ENCODE measurements at regions not wholly inside any gene's neighbourhood (a gene's known extent, or its start where the extent isn't known, plus 50 kb on each side); places are given as distances from the start of the nearest gene placed in this dataset.

DNA sequence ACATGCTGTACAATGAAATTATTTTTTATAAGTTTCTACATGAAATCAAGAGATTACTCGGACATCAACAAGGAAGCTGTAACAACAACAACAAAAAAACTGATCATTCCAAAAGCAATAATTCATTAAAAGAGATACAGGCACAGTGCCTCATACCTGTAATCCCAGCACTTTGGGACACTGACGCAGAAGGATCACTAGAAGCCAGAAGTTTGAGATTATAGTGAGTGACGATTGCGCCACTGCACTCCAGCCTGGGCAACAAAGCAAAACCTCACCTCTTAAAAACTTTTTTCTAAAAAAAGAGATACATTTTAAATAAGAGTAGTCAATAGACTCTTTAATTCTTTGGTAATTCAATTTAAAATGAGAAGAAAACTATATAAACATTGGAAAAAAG, 364.3 kb downstream of the TNS1 start:
- in situ Hi-C loops (cut with HindIII; ENCODE audit: low sequenced_read_pairs): no loop called here
- DNase-seq (ENCODE audit: low spot score): no peak

DNA sequence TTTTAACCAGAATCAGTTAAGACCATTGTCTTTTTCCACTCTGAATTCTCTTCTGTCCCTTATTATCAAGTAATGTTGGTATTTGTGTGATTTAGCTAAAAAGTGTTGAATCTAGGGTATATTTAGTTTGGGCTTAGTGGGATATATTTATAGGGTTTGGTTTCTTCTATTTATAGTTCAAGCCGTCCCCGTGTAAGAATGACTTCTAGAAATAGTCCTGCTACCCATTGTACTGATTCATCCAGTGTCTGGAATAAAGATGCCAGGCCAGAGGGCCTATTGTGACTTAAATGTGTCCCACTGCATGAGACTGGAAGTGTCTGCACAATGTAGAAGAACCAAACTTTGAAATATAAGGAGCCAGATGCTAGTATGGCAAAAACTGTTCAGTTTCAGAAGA, 364.8 kb downstream of the TNS1 start:
- in situ Hi-C loops (cut with HindIII; ENCODE audit: low sequenced_read_pairs): no loop called here
- no peak for DNase-seq (ENCODE audit: low spot score)

DNA sequence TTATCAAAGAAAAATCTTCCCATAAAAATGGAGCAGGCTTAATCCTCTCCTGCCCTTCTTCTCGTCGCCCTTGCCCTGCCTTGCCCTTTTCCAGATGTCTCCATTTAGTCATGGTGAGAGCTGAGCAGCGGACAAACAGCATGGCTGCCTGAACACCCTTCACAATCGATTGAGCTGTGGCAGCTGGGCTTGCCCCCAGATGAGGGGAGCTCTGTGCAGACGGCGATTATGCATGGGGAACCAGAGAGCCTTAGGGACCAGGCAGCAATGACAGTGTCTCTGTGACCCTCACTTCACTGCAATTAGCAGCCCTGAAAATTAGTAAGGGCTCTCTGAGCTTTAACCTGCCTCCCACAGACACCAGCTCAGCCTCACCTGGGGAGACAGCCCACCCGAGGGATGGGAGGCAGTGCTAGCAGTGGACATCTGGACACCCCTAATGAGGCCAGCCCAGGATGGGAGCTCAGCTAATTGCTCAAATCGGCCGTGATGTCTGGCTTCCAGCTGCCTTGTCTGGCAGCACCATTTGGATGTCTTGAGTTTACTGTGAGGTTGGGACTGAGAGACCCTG, 365.7 kb downstream of the TNS1 start:
- DNase-seq (ENCODE audit: low spot score): no peak
- in situ Hi-C loops (cut with HindIII; ENCODE audit: low sequenced_read_pairs): no loop called here

DNA sequence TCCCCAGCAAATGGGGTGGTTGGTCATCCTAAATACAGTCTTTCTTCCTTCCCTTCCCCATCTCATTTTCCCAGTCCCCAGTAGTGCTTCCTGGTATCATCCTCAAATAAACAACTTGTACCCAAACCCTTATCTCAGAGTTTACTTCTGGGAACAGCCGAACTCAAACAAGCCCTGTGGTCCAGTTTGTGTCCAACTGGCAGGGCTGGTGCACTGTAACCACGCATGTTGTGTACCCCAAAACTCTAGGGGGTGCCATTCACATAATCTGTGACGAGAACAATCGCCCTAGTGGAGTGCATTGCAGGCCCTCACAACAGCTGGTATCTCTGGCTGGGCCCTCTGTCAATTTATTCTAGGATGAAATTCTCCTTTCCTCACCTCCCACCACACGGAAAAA, 366.2 kb downstream of the TNS1 start:
- in situ Hi-C loops (cut with HindIII; ENCODE audit: low sequenced_read_pairs): no loop called here
- no peak for DNase-seq (ENCODE audit: low spot score)

DNA sequence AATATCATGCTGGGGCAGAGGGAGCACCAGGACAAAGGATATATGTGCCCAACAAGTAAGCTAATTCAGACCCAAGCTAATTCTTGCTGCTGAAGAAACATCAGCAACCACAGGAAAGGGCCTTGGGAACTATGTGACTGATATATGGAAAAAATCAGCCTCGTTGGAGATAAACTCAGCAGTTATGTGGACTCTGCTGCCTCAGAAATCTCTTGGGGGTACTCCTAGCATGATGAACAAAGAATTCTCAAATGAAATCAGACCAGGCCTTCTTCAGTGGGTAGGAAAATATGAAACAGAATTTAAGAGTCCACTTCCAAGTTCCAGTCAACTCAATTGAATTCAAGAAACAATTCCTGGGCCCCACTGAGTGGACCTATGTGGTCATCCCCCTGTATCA, 367.9 kb downstream of the TNS1 start:
- no peak for DNase-seq (ENCODE audit: low spot score)
- in situ Hi-C loops (cut with HindIII; ENCODE audit: low sequenced_read_pairs): no loop called here

DNA sequence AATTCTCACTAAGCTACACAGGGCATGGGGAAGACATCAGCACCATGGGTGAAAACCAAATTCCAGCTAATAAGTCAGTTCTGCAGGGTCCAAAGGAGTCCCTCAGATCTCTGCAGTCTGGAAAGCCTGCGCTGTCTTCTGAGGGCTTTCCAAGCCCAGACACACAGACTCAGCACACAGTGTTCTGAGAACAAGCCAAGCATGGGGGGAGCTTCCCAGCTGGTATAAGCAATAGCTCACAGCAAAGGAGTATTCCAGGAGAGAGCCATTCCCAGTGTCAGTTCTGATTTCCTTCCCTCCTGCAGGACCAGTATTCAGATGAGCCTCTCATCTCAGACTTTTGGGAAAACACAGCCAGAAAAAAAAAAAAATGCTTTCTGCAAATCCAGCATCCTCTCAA, 370.8 kb downstream of the TNS1 start:
- in situ Hi-C loops (cut with HindIII; ENCODE audit: low sequenced_read_pairs): no loop called here
- peak; percentile 93 for DNase-seq (ENCODE audit: low spot score)

DNA sequence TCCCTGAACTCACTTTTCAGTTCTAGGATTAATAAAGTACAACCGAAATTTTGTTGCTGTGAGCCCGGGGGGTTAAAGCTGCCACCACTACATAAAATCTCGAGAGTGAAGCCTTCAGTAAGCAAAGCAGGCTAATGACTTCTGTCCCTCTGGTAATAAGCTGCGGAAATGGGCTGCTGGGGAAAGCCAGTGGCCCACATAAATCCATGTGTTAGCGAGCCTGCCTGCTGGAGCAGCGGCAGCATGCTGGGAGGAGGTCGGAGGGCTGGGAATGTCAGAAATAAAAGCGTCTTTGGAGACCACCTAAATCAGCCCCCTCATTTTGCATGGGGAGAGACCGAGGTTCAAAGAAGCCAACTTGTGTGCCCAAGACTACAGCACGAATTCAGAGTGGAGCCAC, 371.7 kb downstream of the TNS1 start:
- DNase-seq (ENCODE audit: low spot score): no peak
- in situ Hi-C loops (cut with HindIII; ENCODE audit: low sequenced_read_pairs): no loop called here

DNA sequence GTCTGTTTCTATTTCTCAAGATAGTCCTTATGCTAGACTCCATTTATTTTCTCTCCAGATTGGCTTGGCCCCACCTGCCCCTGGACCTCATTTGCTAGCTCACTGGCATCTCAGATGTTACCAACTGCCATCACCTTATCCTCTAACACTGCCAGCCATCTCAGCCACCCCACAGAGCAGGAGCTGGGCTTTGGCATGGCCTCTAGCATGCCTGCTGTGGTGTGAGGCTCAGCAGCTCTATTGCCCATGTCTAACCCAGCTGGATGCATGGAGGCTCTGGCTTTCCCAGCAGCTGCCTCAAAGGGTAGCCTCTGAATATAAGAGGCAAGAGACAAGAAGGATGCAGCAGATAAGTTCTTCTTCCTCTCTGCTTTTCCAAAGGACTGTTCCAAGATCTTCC, 373.4 kb downstream of the TNS1 start:
- DNase-seq (ENCODE audit: low spot score): no peak
- in situ Hi-C loops (cut with HindIII; ENCODE audit: low sequenced_read_pairs): no loop called here

DNA sequence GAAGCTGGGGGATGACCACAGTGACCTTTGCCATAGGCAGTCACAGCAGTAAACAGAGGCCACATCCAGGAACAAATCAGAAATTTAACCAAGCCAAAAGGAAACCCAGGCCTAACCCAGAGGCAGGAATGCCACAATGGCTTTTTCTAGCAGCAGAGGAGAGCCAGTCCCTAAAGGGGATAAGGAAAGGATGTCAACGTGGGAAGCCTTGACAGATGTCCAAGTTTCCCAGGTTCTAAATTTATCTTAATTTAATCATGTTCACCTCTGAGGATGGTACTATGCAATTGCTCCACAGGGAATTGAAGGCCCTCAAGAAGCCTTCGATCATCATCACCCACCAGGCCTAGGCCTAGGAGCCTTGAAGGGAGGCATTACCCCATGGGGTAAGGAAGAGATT, 374.7 kb downstream of the TNS1 start:
- DNase-seq (ENCODE audit: low spot score): no peak
- in situ Hi-C loops (cut with HindIII; ENCODE audit: low sequenced_read_pairs): no loop called here

DNA sequence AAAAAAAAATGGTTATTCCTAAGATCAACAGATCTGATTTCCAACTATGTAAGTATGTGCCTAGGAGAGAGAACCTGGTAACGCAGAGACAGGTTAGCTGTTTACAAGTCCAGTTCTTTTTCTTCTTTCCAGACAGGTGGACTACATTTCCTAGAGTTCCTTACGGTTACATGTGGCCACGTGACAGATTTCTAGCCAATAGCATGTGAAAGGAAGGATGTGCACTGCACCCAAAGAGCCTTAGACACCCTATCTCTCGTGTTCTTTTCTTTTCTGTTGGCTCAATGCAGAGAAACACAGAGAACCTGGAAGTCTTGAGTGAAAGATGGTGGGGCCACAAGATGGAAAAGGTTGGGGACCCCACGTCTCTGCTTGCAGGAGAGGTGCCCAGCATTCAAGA, 375.9 kb downstream of the TNS1 start:
- in situ Hi-C loops (cut with HindIII; ENCODE audit: low sequenced_read_pairs): no loop called here
- DNase-seq (ENCODE audit: low spot score): no peak

DNA sequence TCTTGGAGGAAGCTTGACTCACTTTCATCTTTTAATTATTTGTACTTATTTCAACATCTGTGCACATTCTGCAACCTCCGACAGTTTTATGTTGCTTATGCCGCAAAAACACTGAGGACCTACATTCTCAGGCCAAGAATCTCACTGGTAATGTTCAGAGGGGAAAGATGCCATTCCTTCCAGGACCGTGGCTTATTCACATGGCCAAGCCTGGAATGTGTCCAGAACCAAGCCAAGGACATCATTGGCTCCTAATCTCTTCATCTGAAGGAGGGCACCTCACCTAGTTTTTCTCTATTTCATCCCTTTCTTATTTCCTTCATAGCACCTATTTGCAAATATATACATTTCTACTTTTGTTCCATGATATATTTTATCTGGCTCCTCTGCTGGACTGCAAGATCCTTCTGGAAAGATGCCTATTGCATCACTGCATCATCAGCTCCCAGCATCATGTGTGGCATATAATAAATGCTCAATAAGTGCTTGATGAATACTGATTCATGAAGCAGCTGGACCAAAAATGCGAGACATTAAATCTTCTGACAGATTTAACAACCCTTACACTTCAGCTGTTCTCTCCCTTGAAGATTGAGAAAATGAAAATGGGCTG, 377.1 kb downstream of the TNS1 start:
- in situ Hi-C loops (cut with HindIII; ENCODE audit: low sequenced_read_pairs): no loop called here
- DNase-seq (ENCODE audit: low spot score): no peak

DNA sequence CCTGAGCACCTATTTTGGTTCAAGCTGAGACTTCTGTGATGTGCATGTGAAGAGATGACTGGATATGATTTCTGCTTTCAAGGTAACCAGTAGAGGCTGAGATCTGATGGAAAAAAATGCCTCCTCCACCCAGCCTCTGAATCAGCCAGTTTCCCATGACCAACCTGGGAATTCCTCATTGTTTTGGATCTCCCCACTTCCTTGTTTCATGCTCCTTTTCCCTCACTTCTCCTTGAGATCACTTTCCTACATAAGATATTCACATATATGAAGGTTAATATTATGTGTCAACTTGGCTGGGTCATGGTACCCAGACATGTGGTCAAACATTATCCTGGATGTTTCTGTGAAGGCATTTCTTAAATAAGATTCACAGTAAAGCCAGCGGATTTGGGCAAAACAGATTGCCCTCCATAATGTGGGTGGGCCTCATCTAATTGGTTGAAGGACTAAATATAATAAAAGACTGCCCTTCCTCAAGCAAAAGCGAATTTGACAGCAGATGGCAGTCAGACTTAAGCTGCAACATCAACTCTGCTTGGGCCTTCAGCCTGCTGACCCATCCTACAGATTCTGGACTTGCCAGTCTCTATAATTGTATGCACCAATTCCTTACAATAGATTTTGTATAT, 379.4 kb downstream of the TNS1 start:
- in situ Hi-C loops (cut with HindIII; ENCODE audit: low sequenced_read_pairs): no loop called here

DNA sequence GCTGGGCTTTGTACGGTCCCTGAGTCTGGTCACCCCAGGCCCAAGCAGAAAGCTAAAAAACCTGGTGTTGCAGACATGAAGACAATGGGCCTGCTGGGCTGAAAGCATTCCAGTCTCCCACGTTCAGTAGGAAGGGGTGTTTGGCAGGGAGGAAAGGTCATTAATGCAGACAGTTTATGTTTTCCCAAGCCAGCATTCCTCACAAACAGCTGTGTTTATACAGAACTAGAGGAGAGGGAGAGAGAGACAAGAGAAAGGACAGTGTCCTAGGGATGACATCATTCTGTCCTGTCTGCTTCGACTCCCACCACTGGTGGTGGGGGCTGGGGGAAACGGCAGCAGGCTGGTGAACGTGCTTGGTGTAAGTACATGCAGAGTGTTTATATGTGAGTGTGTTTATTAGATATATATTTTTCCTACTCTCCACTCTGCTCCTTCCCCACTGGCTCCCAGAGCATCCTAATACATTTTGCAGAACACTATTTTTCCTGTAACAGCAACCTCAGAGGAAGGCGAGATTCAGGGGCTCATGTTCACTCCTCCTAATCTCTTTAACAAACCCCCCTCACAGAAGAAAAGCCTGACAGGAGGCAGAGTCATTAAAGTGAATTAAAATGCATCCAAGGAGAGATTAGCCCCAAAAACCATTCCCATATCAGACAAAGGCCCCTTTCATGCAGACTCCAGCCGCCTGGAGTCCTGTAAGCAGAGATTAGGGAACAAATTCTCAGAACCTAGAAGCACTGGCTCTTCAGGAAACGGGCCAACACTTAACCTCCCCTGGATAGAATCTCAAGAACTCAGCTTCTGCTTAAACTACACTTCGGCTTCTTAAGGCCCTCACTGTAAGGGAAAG, 380.4 kb downstream of the TNS1 start:
- no peak for DNase-seq (ENCODE audit: low spot score)
- in situ Hi-C loops (cut with HindIII; ENCODE audit: low sequenced_read_pairs): no loop called here

More for the DNA sequence above, 379.4 kb downstream of the TNS1 start:
- no peak for DNase-seq (ENCODE audit: low spot score)

DNA sequence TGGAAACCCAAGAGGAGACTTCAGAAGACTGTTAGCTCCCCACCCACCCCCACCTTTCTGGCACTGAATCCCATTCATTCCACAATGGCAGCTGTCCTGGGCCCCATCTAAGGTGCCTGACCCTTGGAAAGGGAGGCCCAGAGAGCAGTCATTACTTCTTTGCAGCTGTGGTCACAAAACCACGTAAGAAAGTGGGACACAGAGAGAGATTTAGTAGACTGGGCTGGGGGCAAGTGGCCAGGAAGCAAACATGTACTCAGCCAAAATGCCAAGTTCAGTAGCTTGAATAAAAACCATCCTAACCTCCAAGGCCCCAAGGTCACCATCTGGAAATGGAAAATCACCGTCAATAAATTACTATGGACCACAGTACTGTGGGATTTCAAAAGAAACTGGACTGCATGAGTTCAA, 381.4 kb downstream of the TNS1 start:
- no peak for DNase-seq (ENCODE audit: low spot score)
- in situ Hi-C loops (cut with HindIII; ENCODE audit: low sequenced_read_pairs): no loop called here

DNA sequence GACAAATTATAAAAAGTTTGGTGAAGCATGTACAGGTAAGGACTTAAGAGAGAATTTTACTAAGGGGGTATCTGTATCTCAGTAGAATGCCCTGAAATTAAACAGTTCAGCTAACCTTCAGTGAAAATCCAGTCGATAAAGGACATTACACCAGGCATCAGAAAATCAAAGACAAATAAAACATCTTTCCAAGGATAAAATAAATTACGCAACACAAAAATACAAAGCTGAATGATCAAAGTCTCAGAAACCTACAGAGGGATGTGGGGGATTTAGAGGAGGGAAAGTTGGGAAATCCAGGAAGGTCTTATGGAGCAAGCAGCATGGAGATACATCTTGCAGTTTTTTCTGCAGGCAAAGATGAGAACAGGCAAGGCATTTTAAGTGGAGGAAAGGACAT, 384.1 kb downstream of the TNS1 start:
- no peak for DNase-seq (ENCODE audit: low spot score)
- in situ Hi-C loops (cut with HindIII; ENCODE audit: low sequenced_read_pairs): no loop called here

DNA sequence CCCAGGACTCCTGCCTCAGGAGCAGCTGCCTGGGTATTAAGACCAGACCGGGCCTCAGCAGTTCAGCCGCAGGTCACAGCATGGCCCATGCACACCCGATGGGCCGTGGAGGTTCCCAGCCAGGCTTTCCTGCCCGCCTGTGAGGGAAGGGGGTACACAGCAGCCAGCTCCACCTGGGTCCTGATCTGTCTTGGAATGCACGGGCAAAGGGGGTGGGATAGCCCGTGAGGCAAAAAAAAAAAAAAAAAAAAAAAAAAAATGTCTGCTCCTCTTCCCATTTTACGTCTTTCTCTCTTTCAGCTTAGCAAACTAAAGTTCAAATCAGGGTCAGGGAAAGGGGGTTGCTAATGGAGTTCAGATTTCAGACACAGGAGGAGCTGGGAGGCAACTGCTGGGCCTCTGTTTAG, 385.2 kb downstream of the TNS1 start:
- DNase-seq (ENCODE audit: low spot score): no peak
- in situ Hi-C loops (cut with HindIII; ENCODE audit: low sequenced_read_pairs): no loop called here

DNA sequence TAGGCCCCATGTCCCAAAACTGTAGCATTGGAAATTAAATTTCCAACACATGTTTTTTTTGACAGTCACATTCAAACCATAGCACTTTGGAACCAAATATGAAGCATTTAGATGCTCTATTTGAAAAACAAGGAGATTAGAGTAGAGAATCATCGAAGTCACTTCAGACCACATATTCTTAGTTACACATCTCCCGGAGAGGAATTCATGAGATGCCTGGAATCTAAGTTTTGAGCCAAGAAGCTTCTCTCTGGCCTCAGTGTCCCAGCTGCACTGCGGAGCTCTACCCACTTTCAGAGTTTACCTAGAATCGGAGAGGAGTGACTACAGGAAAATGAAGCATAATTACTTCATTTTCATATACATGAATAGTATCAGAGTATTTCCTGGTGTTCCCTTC, 385.9 kb downstream of the TNS1 start:
- no peak for DNase-seq (ENCODE audit: low spot score)
- in situ Hi-C loops (cut with HindIII; ENCODE audit: low sequenced_read_pairs): no loop called here

DNA sequence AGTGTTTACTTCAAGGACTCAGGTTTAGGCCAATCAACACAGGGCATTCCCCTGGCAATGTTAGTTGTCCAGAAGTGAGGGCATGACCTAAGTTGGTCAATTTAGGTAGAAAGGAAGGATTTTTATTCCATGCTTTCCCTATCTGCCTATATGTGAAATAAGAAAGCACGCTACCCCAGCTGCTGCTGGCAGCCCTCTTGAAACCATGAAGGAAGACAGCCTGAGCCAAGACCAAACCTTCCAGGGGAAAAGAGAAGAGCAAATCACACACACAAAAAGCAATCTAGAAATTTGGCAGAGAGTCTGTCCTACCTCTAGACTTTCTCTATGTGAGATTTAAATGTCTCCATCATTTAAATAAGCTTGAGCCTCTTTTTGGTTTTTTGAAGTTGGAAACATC, 387.6 kb downstream of the TNS1 start:
- DNase-seq (ENCODE audit: low spot score): no peak
- in situ Hi-C loops (cut with HindIII; ENCODE audit: low sequenced_read_pairs): no loop called here

DNA sequence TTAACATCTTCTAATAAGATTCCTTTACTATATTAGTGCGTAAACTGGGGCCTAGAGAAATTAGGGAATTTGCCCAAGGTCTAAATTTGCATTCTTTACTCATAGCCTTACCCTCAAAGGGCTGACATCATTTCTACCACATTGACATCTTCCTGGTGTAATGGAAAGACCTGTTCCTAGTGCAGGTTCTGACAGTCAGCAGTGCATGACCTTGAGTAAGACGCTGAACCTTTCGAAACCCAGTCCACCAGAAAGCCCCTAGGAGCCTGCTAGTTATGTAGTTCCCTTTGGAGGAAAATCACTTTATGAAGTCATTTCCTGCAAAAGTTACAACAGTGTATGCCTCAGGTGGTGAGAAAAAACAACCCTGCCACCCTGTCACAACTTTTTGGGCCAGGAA, 388.3 kb downstream of the TNS1 start:
- DNase-seq (ENCODE audit: low spot score): no peak
- in situ Hi-C loops (cut with HindIII; ENCODE audit: low sequenced_read_pairs): no loop called here

DNA sequence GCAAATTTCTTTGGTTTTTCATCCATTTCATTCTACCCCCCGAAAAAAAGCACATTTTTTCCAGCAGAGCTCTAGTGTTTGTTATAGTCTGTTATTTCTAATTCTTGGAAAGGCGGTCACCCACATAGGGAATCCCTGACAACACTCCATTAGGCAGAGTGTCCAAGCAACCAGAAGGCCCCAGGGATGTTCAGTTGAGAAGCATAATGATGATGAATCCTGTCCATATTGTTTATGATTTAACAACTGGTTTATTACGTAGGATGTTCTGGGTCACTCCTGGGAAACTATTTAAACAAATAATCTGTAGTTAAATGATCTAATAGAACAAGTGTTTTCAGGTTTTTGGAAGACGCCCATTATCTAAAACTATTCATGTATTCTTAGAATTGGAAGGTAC, 388.7 kb downstream of the TNS1 start:
- in situ Hi-C loops (cut with HindIII; ENCODE audit: low sequenced_read_pairs): no loop called here
- no peak for DNase-seq (ENCODE audit: low spot score)

Data from G401 (cell line).